ENCODE measurements at regions not wholly inside any gene's neighbourhood (a gene's known extent, or its start where the extent isn't known, plus 50 kb on each side); places are given as distances from the start of the nearest gene placed in this dataset.

DNA sequence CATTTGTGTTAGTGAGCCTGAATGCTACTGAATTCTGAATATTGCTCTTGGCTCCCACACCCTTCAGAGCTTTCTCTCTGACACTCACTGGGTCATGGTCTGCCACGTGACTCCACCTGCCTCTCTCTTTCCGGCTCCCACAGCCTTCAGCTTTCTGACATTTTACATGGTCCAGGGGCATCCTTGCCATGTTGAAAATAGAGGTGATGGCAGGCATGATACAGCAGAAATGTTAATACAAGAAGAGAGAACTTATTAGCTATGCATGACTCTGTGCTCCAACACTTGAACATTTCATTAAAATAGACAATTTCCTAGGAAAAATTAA lies 90.3 kb upstream of the CLDN5 start:
- no peak overlapping the region for H2BK15ac ChIP-seq (ENCODE audit: low read depth, low read length)
- no peak overlapping the region for H3K56ac ChIP-seq (ENCODE audit: insufficient read length, low read depth, low read length)
- H3K14ac ChIP-seq (ENCODE audit: insufficient read depth, low read length), result no peak overlapping the region
- Mint-ChIP-seq H3K9me3 (no peaks in the 10 kb centered on the region), H3K36me3 (ENCODE audit: insufficient read depth in 1 of 3, low read depth in 3 of 3) (peaks cover 0 to 2% (median 0%) of the 10 kb centered on the region in 3 experiments; a peak in 1 of 7 replicates), H3K27me3 (ENCODE audit: low read depth) (peaks cover 3% of the 10 kb centered on the region; the same call in 1 of the 2 replicates), H3K4me1 (peaks cover 57 to 65% of the 10 kb centered on the region in 2 experiments), H3K4me3 (no peak overlapping the region), H3K27ac (no peak overlapping the region)
- no peak overlapping the region for H2BK5ac ChIP-seq (ENCODE audit: insufficient read length, low read length)
- H2BK120ac ChIP-seq (ENCODE audit: low read depth, low read length, poor library complexity, severe bottlenecking), result no peak overlapping the region
- no peaks in the 10 kb centered on the region; the same call in 1 of the 2 replicates for H3K27me3 ChIP-seq (ENCODE audit: insufficient read depth, low read length)
- H3K9ac ChIP-seq (ENCODE audit: extremely low read depth, insufficient read length, low read length), result no peak overlapping the region
- H3K79me1 ChIP-seq (ENCODE audit: insufficient read depth, low read depth, low read length, poor library complexity, severe bottlenecking), result no peaks in the 10 kb centered on the region
- H3K27ac ChIP-seq (ENCODE audit: insufficient read length, low read depth, low read length), result no peak overlapping the region
- no peak overlapping the region for H3T11ph ChIP-seq (ENCODE audit: low read length)
- H4K91ac ChIP-seq (ENCODE audit: insufficient read length, low read depth, low read length), result no peak overlapping the region
- no peak for TF ChIP-seq CTCF (conservative IDR thresholded peaks at IDR 0.05)
- H4K8ac ChIP-seq (replicated peaks; ENCODE audit: insufficient read length, low read depth, low read length), result no peak overlapping the region
- H3K4ac ChIP-seq (ENCODE audit: low read depth, low read length), result no peak overlapping the region
- H4K20me1 ChIP-seq (ENCODE audit: control insufficient read depth, insufficient read depth, insufficient read length), result no peaks in the 10 kb centered on the region
- H3K23me2 ChIP-seq (ENCODE audit: insufficient read length, low read depth, low read length, poor library complexity, severe bottlenecking), result peaks cover 3% of the 10 kb centered on the region
- H2AK5ac ChIP-seq (ENCODE audit: insufficient read length, low read length), result no peak overlapping the region
- H3K4me2 ChIP-seq (ENCODE audit: insufficient read depth, insufficient read length, low read length), result no peak overlapping the region
- H3K9me3 ChIP-seq (ENCODE audit: control insufficient read depth, low read depth, low read length), result no peaks in the 10 kb centered on the region
- H3K23ac ChIP-seq (ENCODE audit: insufficient read length, low read depth, low read length), result no peak overlapping the region
- H2AFZ ChIP-seq (ENCODE audit: low read length), result no peak overlapping the region
- no peak overlapping the region for H4K5ac ChIP-seq (ENCODE audit: insufficient read length, low read depth, low read length)
- no peaks in the 10 kb centered on the region for H3K79me2 ChIP-seq (ENCODE audit: insufficient read depth, low read length)
- no peak for DNase-seq
- no peak overlapping the region for H3K18ac ChIP-seq (ENCODE audit: insufficient read length, low read depth, low read length)
- H2BK20ac ChIP-seq (ENCODE audit: low read depth, low read length, poor library complexity, severe bottlenecking), result no peak overlapping the region
- H2BK12ac ChIP-seq (ENCODE audit: insufficient read length, low read depth, low read length), result no peak overlapping the region
- no CpG with 5 or more reads among the region's 2 CpGs for WGBS (ENCODE audit: extremely low coverage, insufficient read length, low lambda C conversion rate)
- H3K4me1 ChIP-seq (ENCODE audit: insufficient read depth, low read length), result peaks cover 7% of the 10 kb centered on the region; the same call in 1 of the 2 replicates

All from H9 (cell line).